A172 (cell line): ENCODE measurements at regions not wholly inside any gene's neighbourhood (a gene's known extent, or its start where the extent isn't known, plus 50 kb on each side); places are given as distances from the start of the nearest gene placed in this dataset.

Experiments
- DNase-seq: peaks from one replicate; pipeline ENCODE4 v3.0.0-alpha.2; 2015; ENCODE audit warnings: low spot score

GRCh38 chr15:47997195-47998080 lies 123.4 kb upstream of the SLC24A5 start:
- DNase-seq, result no peak

DNA sequence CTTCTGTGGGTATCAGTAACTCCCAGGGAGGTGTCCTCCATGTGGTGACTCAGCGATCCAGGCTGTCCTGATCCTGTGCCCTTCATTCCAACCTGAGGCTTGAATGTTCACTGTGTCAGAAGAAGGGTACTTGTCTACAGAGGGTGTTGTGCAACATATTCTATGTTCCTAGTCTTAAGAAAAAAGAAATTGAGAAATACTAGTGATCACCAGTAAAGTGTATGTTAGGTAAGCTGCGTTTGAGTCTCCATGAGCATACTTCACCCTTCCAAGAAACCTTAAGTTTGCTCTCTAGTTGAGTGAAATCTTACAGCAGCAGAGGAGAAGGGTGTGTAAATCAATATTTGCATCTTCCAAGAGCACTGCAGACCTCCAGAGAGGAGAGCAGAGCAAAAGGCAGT lies 122.2 kb upstream of the SLC24A5 start:
- DNase-seq, result no peak

DNA sequence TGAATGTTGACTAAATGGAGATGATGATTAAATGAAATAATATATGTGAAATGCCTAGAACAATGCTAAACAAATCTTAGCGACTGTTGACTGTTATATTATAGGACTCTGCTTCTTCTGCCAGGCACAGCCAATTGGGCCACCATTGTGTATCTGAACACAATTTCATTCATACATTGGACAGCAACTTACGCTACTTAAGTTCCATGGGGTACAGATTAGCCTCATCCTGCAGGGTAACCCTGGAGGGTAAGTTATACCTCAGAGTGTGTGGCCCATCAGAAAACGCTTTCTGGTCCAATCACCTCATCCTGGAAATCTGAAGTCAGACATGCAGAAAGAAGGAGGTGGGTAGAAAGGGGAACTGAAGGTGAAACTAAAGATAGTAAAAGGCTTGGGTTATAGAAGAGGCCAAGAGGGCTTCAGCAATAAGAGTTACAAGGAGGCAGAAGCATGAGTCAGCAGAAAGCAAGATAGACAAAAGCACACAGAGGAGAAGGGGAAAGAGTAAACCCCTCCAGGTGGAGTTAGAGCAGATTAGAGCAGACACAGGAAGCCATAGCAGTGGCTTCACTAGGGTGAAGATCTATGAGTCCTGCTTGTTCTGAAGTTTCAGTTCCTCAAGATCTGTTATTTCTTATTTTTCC lies 119.3 kb upstream of the SLC24A5 start:
- DNase-seq, result no peak

- DNase-seq, result no peak
Measured at GRCh38 chr15:48002767-48003166, 118.0 kb upstream of the SLC24A5 start.

GRCh38 chr15:48003441-48003840 lies 117.3 kb upstream of the SLC24A5 start:
- no peak for DNase-seq

DNA sequence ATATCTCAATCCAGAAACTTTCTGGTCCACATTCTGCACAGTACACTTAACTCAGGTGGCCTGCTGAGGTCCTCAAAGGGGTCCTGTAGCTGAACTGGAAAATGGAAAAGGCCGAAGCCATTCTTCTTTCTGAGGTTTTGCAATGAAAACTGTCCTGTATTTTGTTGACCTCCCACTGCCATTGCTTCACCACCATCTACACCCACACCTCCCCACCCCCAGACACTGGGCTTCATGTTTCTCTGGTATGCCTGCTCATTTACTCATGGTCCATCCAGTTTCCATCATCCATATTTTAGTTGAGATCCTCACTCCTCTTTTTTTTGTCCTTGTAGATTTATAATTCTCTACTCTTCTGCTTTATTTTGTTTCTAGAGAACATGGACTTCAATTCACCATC lies 115.7 kb upstream of the SLC24A5 start:
- no peak for DNase-seq

GRCh38 chr15:48006031-48006511 lies 114.7 kb upstream of the SLC24A5 start:
- peak; percentile 25 for DNase-seq

GRCh38 chr15:48010316-48010715 lies 110.5 kb upstream of the SLC24A5 start:
- no peak for DNase-seq

GRCh38 chr15:48012191-48012590 lies 108.6 kb upstream of the SLC24A5 start:
- no peak for DNase-seq

DNA sequence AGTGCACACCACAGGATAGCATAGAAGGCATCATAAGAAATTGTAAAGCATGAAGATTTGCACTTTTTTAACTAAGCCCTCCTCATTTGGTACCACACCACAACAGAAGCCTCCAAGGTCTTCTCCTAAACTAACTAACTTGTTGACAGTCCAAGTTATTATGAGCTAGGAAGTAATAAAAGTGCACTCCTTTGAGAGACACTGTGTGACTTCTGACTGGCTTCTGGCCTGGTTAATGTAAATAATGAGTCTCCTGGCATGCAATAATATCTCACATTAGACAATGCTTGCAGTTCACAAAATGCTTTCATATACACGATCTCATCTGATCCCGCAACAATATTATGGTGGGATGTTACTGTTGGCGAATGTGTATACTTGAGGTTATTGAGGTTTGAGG lies 103.9 kb upstream of the SLC24A5 start:
- DNase-seq, result no peak

DNA sequence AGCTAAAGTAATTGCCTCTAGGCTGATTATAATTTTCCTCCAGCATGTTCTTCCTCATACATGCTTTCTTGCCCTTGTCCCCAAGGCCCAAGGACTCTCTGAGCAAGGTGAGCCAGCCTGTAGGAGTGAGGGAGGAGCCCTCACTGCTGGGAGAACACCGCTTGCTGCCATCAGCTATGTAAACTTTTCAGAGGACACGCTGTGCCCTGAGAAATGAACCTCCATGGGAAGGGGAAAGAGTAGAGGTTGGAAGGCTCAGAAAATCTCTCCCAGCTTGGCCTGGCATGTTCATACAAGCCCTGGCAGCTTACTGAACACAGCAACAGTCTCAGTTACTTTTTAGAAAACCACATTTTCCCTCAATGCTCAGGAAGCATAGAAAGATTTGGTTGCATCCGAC lies 103.0 kb upstream of the SLC24A5 start:
- no peak for DNase-seq

DNA sequence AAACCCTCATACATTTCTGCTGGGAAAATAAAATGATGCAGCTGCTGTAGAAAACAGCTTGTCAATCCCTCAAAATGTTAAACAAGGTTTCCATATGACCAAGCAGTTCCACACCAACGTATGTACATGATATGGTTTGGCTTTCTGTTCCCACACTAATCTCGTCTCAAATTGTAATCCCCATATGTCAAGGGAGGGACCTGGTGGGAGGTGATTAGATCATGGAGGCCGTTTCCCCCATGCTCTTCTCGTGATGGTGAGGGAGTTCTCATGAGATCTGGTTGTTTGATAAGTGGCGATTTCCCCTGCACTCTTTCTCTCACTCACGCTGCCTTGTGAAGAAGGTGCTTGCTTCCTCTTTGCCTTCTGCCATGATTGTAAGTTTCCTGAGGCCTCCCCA lies 100.6 kb upstream of the SLC24A5 start:
- no peak for DNase-seq

DNA sequence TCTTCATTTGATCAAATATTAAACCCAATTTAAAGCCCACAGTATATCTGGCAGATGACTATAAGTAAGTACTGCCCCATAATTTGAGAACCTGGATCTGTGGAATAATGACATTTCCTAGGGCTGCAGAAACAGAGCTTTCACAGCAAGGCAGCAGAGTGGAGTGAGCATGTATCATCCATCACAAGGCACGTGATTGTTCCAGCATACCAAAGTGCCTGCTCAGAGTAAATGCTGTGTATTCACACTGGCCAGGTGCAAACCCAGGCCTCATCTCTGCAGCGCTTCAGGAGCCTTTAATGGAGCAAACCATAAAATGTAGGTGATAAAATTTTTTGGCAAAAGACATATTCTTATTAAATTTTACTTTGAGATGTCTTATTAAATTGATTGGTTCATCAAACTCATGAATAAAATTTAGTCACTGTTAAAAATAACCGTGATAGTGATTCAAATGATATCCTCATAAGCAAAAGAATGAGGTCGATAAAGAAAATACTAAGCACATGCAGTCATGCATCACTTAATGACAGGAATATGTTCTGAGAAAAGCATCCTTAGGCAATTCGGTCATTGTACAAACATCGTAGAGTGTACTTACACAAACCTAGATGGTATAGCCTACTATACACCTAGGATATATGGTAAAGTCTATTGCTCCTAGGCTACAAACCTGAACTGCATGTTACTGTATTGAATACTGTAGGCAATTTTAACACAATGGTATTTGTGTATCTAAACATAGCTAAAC lies 99.3 kb upstream of the SLC24A5 start:
- DNase-seq, result peak; percentile 52

GRCh38 chr15:48025118-48025517 lies 95.7 kb upstream of the SLC24A5 start:
- no peak for DNase-seq

- DNase-seq, result no peak
Measured at GRCh38 chr15:48028712-48029111, 92.1 kb upstream of the SLC24A5 start.

- DNase-seq, result no peak
Measured at GRCh38 chr15:48029642-48030041, 91.1 kb upstream of the SLC24A5 start.

GRCh38 chr15:48031466-48031865 lies 89.3 kb upstream of the SLC24A5 start:
- DNase-seq, result no peak

DNA sequence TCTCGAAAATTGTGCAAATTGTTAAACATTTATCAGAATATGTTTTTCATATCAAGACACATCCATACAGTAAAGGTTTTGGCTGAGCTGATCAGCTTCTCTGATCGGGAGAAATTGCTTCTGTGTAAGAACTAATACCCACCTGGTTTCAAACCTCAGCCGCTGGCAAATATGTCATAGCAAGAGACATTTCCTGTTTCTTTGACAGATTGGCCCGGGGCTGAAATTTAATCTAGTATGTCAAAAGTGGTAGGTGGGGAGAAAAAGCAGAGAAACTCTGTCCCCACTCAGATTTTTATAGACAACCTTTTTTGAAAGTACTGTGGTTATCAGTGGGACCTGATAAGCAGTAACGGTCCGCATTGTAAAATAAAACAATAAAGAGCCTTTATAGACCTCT lies 88.8 kb upstream of the SLC24A5 start:
- DNase-seq, result no peak

- DNase-seq, result no peak
Measured at GRCh38 chr15:48032911-48033310, 87.9 kb upstream of the SLC24A5 start.

- no peak for DNase-seq
Measured at GRCh38 chr15:48038221-48038620, 82.6 kb upstream of the SLC24A5 start.

- DNase-seq, result peak; percentile 48
Measured at GRCh38 chr15:48040166-48040817, 80.5 kb upstream of the SLC24A5 start.

GRCh38 chr15:48041454-48041853 lies 79.3 kb upstream of the SLC24A5 start:
- DNase-seq, result no peak
